ENCODE measurements at regions not wholly inside any gene's neighbourhood (a gene's known extent, or its start where the extent isn't known, plus 50 kb on each side); places are given as distances from the start of the nearest gene placed in this dataset.

DNA sequence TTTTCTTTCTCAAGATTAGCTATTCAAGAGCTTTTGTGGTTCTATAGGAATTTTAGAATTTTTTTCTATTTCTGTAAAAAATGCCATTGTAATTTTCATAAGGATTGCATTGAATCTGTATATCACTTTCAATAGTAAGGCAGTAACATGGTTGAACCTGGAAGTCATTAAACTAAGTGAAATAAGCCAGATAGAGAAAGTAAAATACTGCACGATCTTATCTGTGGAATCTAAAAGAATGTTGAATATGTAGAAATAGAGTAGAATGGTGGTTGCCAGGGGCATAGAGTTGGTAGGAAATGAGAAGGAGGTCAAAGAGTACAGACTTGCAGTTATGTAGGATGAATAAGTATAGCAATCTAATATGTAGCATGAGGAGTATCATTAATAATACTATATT lies 1073.5 kb upstream of the LRRN3 start:
- TF ChIP-seq POLR2A (IDR thresholded peaks at IDR 0.05) (no peak), CTCF (IDR thresholded peaks at IDR 0.05) (no peak)

All from right lobe of liver (tissue), 4 donors.